C4-2B (cell line): ENCODE measurements at regions not wholly inside any gene's neighbourhood (a gene's known extent, or its start where the extent isn't known, plus 50 kb on each side); places are given as distances from the start of the nearest gene placed in this dataset.
A peak's percentile ranks its signal among the peaks of the same experiment; 100 is the strongest.
"Not testable (repeated sequence)": the region's sequence is repeated elsewhere in the genome, so short reads cannot be mapped to it uniquely, and the experiment has no call there.

Experiments used
- H3K27ac ChIP-seq: fragments of 450-650 bp; 2 replicates; pipeline ENCODE4 v1.5.1; 2017
- ZFX ChIP-seq: fragments of 450-650 bp; IDR thresholded peaks from 2 replicates; pipeline ENCODE4 v1.6.1; 2017
- TF ChIP-seq, protein P1 (sequence below): fragments of 450-650 bp; conservative IDR thresholded peaks from 2 replicates; pipeline ENCODE4 v1.5.1; 2017; ENCODE audit warnings: mild to moderate bottlenecking

DNA sequence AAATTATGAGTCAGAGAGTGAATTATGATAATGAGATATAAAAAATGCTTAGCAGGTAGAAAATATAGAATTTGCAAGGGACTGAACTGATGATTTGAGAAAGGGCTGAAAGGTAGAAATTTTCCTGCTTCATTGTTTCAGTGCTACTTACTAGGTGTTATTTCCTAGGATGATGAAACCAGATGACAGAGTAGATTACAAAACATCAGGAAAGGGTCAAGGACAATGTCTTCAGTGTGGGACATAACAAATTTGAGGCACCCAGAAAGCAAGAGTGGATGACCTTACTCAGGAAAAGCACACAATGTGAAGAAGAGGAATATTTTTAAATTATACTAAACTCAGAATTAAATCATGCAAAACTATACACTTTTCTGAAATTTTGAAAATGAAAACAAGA, 102.1 kb downstream of the SHCBP1 start:
- TF ChIP-seq ZFX = no peak
- TF ChIP-seq, protein P1, sequence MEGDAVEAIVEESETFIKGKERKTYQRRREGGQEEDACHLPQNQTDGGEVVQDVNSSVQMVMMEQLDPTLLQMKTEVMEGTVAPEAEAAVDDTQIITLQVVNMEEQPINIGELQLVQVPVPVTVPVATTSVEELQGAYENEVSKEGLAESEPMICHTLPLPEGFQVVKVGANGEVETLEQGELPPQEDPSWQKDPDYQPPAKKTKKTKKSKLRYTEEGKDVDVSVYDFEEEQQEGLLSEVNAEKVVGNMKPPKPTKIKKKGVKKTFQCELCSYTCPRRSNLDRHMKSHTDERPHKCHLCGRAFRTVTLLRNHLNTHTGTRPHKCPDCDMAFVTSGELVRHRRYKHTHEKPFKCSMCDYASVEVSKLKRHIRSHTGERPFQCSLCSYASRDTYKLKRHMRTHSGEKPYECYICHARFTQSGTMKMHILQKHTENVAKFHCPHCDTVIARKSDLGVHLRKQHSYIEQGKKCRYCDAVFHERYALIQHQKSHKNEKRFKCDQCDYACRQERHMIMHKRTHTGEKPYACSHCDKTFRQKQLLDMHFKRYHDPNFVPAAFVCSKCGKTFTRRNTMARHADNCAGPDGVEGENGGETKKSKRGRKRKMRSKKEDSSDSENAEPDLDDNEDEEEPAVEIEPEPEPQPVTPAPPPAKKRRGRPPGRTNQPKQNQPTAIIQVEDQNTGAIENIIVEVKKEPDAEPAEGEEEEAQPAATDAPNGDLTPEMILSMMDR = no peak
- H3K27ac ChIP-seq = no peak overlapping the region

GRCh38 chr16:46496701-46497100, 124.5 kb downstream of the SHCBP1 start:
- no peak for TF ChIP-seq ZFX
- TF ChIP-seq, protein P1 = no peak
- H3K27ac ChIP-seq = no peak overlapping the region

DNA sequence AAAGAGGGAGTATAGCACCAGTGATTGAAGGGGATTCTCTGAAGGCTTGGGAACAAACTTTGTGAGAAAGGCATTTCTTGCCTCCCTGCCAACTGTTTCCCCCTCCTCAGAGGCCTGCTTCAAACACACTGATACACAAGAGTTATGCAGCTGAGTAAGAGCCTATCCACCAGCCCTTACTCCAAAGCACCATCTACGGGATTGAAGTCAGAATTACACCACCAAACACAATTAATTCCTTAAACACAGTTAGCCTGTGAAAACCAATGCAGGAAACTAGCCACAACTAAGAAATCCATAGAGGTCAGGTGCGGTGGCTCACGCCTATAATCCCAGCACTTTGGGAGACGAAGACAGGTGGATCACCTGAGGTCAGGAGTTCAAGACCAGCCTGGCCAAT, 138.3 kb downstream of the SHCBP1 start:
- TF ChIP-seq, protein P1 = peak; percentile 29
- no peak for TF ChIP-seq ZFX
- H3K27ac ChIP-seq = no peak overlapping the region

DNA sequence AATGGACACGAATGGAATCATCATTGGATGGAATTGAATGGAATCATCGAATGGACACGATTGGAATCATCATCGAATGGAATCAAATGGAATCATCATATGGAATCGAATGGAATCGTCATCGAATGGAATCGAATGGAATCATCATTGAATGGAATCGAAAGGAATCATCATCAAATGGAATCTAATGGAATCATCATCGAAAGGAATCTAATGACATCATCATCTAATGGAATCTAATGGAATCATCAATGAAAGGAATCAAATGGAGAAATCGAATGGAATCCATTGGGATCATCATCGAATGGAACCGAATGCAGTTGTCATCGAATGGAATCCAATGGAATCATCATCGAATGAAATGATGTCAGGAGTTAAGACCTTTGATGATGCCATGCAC, 154.9 kb downstream of the SHCBP1 start:
- no peak for TF ChIP-seq ZFX
- TF ChIP-seq, protein P1 = no peak
- H3K27ac ChIP-seq = no peak overlapping the region

GRCh38 chr16:46454801-46455200, 166.4 kb downstream of the SHCBP1 start:
- H3K27ac ChIP-seq = not testable (repeated sequence)

DNA sequence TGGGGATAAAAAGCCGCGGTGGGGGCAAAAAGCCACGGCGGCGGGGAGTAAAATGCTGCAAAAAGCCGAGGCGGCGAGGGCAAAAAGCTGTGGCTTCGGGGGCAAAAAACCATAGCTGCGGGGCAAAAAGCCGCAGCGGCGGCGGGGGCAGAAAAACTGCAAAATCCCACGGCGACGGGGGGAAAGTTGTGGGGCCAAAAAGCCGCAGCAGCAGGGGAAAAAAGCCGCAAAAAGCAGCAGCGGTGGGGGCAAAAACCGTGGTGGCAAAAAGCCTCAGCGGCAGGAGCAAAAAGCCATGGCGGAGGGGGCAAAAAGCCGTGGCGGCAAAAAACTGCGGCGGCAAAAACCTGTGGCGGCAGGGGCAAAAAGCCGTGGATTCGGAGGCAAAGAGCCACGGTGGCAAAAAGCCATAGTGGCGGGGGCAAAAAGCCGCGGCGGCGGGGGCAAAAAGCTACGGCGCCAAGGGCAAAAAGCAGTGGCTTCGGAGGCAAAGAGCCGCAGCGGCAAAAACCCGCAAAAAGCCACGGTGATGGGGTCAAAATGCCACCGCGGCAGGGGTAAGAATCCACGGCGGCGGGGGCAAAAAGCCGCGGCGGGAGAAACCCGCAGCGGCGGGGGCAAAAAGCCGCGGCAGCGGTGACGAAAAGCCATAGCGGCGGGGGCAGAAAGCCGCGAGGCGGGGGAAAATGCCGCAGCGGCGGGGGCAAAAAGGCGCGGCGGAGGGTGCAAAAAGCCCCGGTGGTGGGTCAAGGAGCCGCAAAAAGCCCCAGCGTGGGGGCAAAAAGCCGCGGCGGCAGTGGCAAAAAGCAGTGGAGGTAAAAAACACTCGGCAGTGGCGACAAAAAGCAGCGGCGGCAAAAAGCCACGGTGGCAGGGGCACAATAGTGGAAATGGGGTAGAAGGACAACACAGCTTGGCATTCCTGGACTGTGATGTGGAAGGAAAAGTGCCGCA, 192.8 kb downstream of the SHCBP1 start:
- no peak overlapping the region for H3K27ac ChIP-seq
- TF ChIP-seq ZFX = no peak
- TF ChIP-seq, protein P1 = no peak

GRCh38 chr16:46427340-46428107, 193.7 kb downstream of the SHCBP1 start:
- no peak overlapping the region for H3K27ac ChIP-seq
- no peak for TF ChIP-seq ZFX
- TF ChIP-seq, protein P1 = no peak
